PC-3 (cell line): ENCODE measurements at regions not wholly inside any gene's neighbourhood (a gene's known extent, or its start where the extent isn't known, plus 50 kb on each side); places are given as distances from the start of the nearest gene placed in this dataset.

Source experiments
- ATAC-seq: fragments of 200-7000 bp; cut with Tn5 transposase; 2 replicates; pipeline ENCODE4 v1.9.1; 2020; ENCODE audit warnings: mild to moderate bottlenecking, moderate library complexity
- BruUV-seq: library from RNA; stranded (reverse); fragments of 400-500 nt; replicated peaks from 2 replicates; lab custom pipeline; 2021; lab: Mats Ljungman, UMichigan
- CTCF ChIA-PET: fragments of 300-600 bp; sonication (Branson Sonifier 250); formaldehyde crosslinking; loops from one replicate; lab custom pipeline; 2022; ENCODE audit warnings: antibody characterized with exemption; lab: Charles Lee
- POLR2A ChIA-PET: fragments of 300-600 bp; sonication (Branson Sonifier 250); formaldehyde crosslinking; loops from one replicate; lab custom pipeline; 2022; ENCODE audit warnings: antibody characterized with exemption; ENCODE audit not compliant: unreplicated experiment; lab: Charles Lee
- DNase-seq: peaks from one replicate; pipeline ENCODE4 v3.0.0-alpha.2; 2015
- H2AFZ ChIP-seq: fragments of 300-600 bp; sonication (generic); 2 replicates; pipeline ENCODE4 v1.6.0; 2016; ENCODE audit warnings: antibody characterized with exemption, low read length
- H3F3A ChIP-seq: fragments of 300-600 bp; sonication (generic); one replicate; pipeline ENCODE4 v1.6.0; 2017; ENCODE audit warnings: antibody characterized with exemption, low read length, control low read depth, mild to moderate bottlenecking; ENCODE audit not compliant: unreplicated experiment
- H3K27ac ChIP-seq: fragments of 300-600 bp; sonication (generic); 2 replicates; pipeline ENCODE4 v1.5.1; 2016; ENCODE audit warnings: mild to moderate bottlenecking, low read length
- H3K27me3 ChIP-seq: fragments of 300-600 bp; sonication (generic); 2 replicates; pipeline ENCODE4 v1.6.1; 2016; ENCODE audit warnings: low read length, mixed read lengths
- H3K36me3 ChIP-seq: fragments of 300-600 bp; sonication (generic); 2 replicates; pipeline ENCODE4 v1.6.1; 2016; ENCODE audit warnings: low read depth, mixed run types, low read length, mixed read lengths
- H3K4me1 ChIP-seq: fragments of 300-600 bp; sonication (generic); 2 replicates; pipeline ENCODE4 v1.5.1; 2016; ENCODE audit warnings: low read length; ENCODE audit not compliant: insufficient read depth
- H3K4me2 ChIP-seq: fragments of 300-600 bp; sonication (generic); 2 replicates; pipeline ENCODE4 v1.6.0; 2016; ENCODE audit warnings: low read length
- H3K4me3 ChIP-seq: fragments of 300-600 bp; sonication (generic); 2 replicates; pipeline ENCODE4 v1.5.1; 2016; ENCODE audit warnings: mild to moderate bottlenecking, low read length, mixed read lengths
- H3K79me2 ChIP-seq: fragments of 300-600 bp; sonication (generic); 2 replicates; pipeline ENCODE4 v1.6.1; 2017; ENCODE audit warnings: low read length, mixed read lengths
- H3K9ac ChIP-seq: fragments of 300-600 bp; sonication (generic); 2 replicates; pipeline ENCODE4 v1.6.0; 2016; ENCODE audit warnings: mild to moderate bottlenecking, low read length
- H3K9me2 ChIP-seq: fragments of 300-600 bp; sonication (generic); replicated peaks from 2 replicates; pipeline ENCODE4 v1.6.1; 2016; ENCODE audit warnings: mixed run types, low read length, mixed read lengths
- H3K9me3 ChIP-seq: fragments of 300-600 bp; sonication (generic); 2 replicates; pipeline ENCODE4 v1.6.1; 2016; ENCODE audit warnings: low read length, mixed read lengths
- H4K20me1 ChIP-seq: fragments of 300-600 bp; sonication (generic); 2 replicates; pipeline ENCODE4 v1.6.1; 2016; ENCODE audit warnings: low read length, mixed read lengths
- EZH2 ChIP-seq: fragments of 300-600 bp; sonication (generic); IDR thresholded peaks from one replicate; pipeline ENCODE4 v1.6.1; 2017; ENCODE audit warnings: antibody characterized with exemption, mild to moderate bottlenecking, low read length; ENCODE audit not compliant: unreplicated experiment
- EZH2phosphoT487 ChIP-seq: fragments of 300-600 bp; sonication (generic); IDR thresholded peaks from 2 replicates; pipeline ENCODE4 v1.6.1; 2018; ENCODE audit warnings: mild to moderate bottlenecking, antibody characterized with exemption, low read length, borderline replicate concordance
- intact Hi-C: fragments of 100-400 bp; cut with micrococcal nuclease; formaldehyde crosslinking; loops from 2 replicates; pipeline ENCODE4 v1.9.0; 2023
- TF ChIP-seq, protein P1 (sequence below): fragments of 300-600 bp; sonication (generic); conservative IDR thresholded peaks from 2 replicates; pipeline ENCODE4 v1.5.1; 2017; ENCODE audit warnings: antibody characterized with exemption, low read depth, mild to moderate bottlenecking, low read length

DNA sequence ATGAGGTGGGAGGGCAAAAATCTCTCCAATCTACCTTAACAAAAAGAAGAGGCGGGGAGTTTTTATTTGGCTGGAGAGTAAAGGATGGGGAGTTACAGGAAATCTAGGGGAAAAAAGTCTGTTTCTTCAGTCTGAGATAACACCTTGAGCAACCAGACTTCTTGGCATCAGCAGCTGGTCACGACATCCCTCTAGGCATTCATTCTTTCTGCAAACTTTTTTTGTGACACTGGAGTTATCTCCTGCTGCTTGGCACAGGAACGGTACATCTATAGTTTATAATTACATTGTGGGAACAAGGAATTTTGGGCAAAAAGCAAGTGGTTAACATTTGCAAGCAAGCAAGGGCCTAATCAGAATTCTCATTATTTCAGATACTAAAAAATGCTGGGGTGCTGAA is 50.6 kb upstream of the IFNGR1 start:
- intact Hi-C loops, result loop anchor here (2.0 to 5.0 kb wide), 2 partner anchors 175 to 372 kb away; no protein-coding TSS in a partner anchor

DNA sequence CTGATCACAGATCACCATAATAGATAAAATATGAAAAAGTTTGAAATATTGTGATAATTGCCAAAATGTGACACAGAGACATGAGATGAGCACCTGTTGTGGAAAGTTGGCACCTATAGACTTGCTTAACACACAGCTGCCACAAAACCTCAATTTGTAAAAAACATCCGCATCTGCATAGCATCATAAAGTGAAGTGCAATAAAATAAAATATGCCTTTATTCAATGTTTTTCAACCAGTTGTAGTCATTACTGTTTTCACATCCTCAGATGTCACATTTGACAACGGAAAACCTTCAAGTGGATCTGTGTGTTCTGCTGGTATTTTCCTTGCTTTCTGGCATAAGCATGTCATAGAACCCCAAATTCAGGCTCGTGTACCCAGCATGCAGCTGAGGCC is 50.2 kb upstream of the IFNGR1 start:
- no peaks in the 10 kb centered on the region for H3K9me2 ChIP-seq
- intact Hi-C loops, result no loop called here
- H3K4me1 ChIP-seq, result no peaks in the 10 kb centered on the region
- BruUV-seq, result no TSS peak
- H3K9ac ChIP-seq, result no peak overlapping the region
- no peaks in the 10 kb centered on the region for H3K79me2 ChIP-seq
- H3K27me3 ChIP-seq, result no peaks in the 10 kb centered on the region
- H3K4me3 ChIP-seq, result no peak overlapping the region
- DNase-seq (no peak), ATAC-seq (no peak)
- POLR2A ChIA-PET, result no interaction called here
- H4K20me1 ChIP-seq, result no peaks in the 10 kb centered on the region
- H2AFZ ChIP-seq, result no peak overlapping the region
- H3F3A ChIP-seq, result no peaks in the 10 kb centered on the region
- no peak overlapping the region for H3K27ac ChIP-seq
- no peaks in the 10 kb centered on the region for H3K36me3 ChIP-seq
- CTCF ChIA-PET, result no interaction called here
- no peak overlapping the region for H3K4me2 ChIP-seq
- TF ChIP-seq, protein P1, sequence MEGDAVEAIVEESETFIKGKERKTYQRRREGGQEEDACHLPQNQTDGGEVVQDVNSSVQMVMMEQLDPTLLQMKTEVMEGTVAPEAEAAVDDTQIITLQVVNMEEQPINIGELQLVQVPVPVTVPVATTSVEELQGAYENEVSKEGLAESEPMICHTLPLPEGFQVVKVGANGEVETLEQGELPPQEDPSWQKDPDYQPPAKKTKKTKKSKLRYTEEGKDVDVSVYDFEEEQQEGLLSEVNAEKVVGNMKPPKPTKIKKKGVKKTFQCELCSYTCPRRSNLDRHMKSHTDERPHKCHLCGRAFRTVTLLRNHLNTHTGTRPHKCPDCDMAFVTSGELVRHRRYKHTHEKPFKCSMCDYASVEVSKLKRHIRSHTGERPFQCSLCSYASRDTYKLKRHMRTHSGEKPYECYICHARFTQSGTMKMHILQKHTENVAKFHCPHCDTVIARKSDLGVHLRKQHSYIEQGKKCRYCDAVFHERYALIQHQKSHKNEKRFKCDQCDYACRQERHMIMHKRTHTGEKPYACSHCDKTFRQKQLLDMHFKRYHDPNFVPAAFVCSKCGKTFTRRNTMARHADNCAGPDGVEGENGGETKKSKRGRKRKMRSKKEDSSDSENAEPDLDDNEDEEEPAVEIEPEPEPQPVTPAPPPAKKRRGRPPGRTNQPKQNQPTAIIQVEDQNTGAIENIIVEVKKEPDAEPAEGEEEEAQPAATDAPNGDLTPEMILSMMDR, result no peak
- TF ChIP-seq EZH2 (no peak), EZH2phosphoT487 (no peak)
- H3K9me3 ChIP-seq, result no peaks in the 10 kb centered on the region

More for the DNA sequence above, 50.6 kb upstream of the IFNGR1 start:
- Histone ChIP-seq H3K27me3 (no peaks in the 10 kb centered on the region), H4K20me1 (no peaks in the 10 kb centered on the region), H3K27ac (no peak overlapping the region), H3F3A (no peaks in the 10 kb centered on the region), H3K79me2 (no peaks in the 10 kb centered on the region), H3K9me3 (no peaks in the 10 kb centered on the region), H2AFZ (no peak overlapping the region), H3K4me3 (no peak overlapping the region), H3K9ac (no peak overlapping the region), H3K4me1 (no peaks in the 10 kb centered on the region), H3K4me2 (no peak overlapping the region), H3K36me3 (no peaks in the 10 kb centered on the region), H3K9me2 (no peaks in the 10 kb centered on the region)
- POLR2A ChIA-PET, result interaction anchor here (0.6 kb wide), 1 partner anchor 8 kb away, joined by 5 read pairs; no protein-coding TSS in a partner anchor
- DNase-seq (no peak), ATAC-seq (no peak)
- BruUV-seq, result no TSS peak
- TF ChIP-seq, protein P1, result no peak
- TF ChIP-seq EZH2 (no peak), EZH2phosphoT487 (no peak)
- CTCF ChIA-PET, result interaction anchor here (1.1 kb wide), 1 partner anchor 176 kb away, joined by 5 read pairs; no protein-coding TSS in a partner anchor
